Endothelial cell of umbilical vein (primary cell): ENCODE measurements at regions not wholly inside any gene's neighbourhood (a gene's known extent, or its start where the extent isn't known, plus 50 kb on each side); places are given as distances from the start of the nearest gene placed in this dataset.

Source experiments
- BruUV-seq: library from RNA; stranded (reverse); fragments of 400-500 nt; replicated peaks from 2 replicates; lab custom pipeline; 2021; lab: Mats Ljungman, UMichigan
- CTCF ChIA-PET: fragments of 300-600, 350-600 bp; sonication (Branson Sonifier 250); formaldehyde crosslinking; loops from one replicate; lab custom pipeline; 2021; ENCODE audit warnings: antibody characterized with exemption, inconsistent platforms; lab: Charles Lee
- POLR2A ChIA-PET: fragments of 300-600, 350-600 bp; sonication (Branson Sonifier 250); formaldehyde crosslinking; loops from one replicate; lab custom pipeline; 2021; ENCODE audit warnings: antibody characterized with exemption, inconsistent platforms; lab: Charles Lee
- DNase-seq: peaks from one replicate; pipeline ENCODE4 v3.0.0-alpha.2; 2011; ENCODE audit warnings: low read depth, low spot score
- FAIRE-seq: peaks from 2 replicates; lab custom pipeline; 2011; peaks lifted over from hg19 to GRCh38; lab: Jason Lieb, UNC
- H2AFZ ChIP-seq: 2 replicates; pipeline ENCODE4 v1.6.0; 2012; ENCODE audit warnings: low read depth, low read length, control low read depth, inconsistent platforms
- H3K27ac ChIP-seq: 2 replicates; pipeline ENCODE4 v1.5.1; 2011; ENCODE audit warnings: low read depth, mild to moderate bottlenecking, control low read depth, low read length, moderate library complexity; ENCODE audit not compliant: insufficient read depth
- H3K27me3 ChIP-seq, 2 experiments: 2 replicates each; pipeline versions ENCODE4 v1.6.0 to v1.6.1; 2011; ENCODE audit warnings: low read length in 2 of 2, mixed read lengths in 1 of 2; ENCODE audit not compliant: control insufficient read depth in 2 of 2, insufficient read depth in 2 of 2
- H3K36me3 ChIP-seq, 2 experiments: 2 replicates in 1 of 2; 3 replicates in 1 of 2; pipeline ENCODE4 v1.5.1; 2011; ENCODE audit warnings: low read length in 2 of 2, mild to moderate bottlenecking in 1 of 2, moderate library complexity in 1 of 2; ENCODE audit not compliant: control insufficient read depth in 2 of 2, insufficient read depth in 2 of 2; ENCODE audit errors: extremely low read depth in 1 of 2
- H3K4me1 ChIP-seq: 3 replicates; pipeline ENCODE4 v1.5.1; 2011; ENCODE audit warnings: mild to moderate bottlenecking, low read length; ENCODE audit not compliant: control insufficient read depth, insufficient read depth; ENCODE audit errors: extremely low read depth
- H3K4me2 ChIP-seq: 2 replicates; pipeline ENCODE4 v1.6.1; 2011; ENCODE audit warnings: low read length, control low read depth, mixed read lengths; ENCODE audit not compliant: insufficient read depth
- H3K4me3 ChIP-seq, 3 experiments: fragments of 200-600 bp in 1 of 3; sonication (generic), shearing (Covaris generic) in 1 of 3; replicated peaks in 1 of 3; 2 replicates each; pipeline ENCODE4 v1.5.1; 2011 to 2016; ENCODE audit warnings: control low read depth in 3 of 3, low read length in 3 of 3, mild to moderate bottlenecking in 2 of 3, inconsistent platforms in 1 of 3, low read depth in 1 of 3, moderate library complexity in 1 of 3; ENCODE audit not compliant: insufficient read depth in 1 of 3
- H3K79me2 ChIP-seq: 2 replicates; pipeline ENCODE4 v1.6.0; 2012; ENCODE audit warnings: low read length, inconsistent platforms; ENCODE audit not compliant: control insufficient read depth, insufficient read depth
- H3K9ac ChIP-seq: replicated peaks from 2 replicates; pipeline ENCODE3; 2011; ENCODE audit warnings: low read length, control low read depth; ENCODE audit not compliant: insufficient read depth; ENCODE audit errors: extremely low read depth
- H3K9me1 ChIP-seq: replicated peaks from 3 replicates; pipeline ENCODE4 v1.6.0; 2011; ENCODE audit warnings: mild to moderate bottlenecking, low read length; ENCODE audit not compliant: control insufficient read depth, insufficient read depth; ENCODE audit errors: extremely low read depth
- H3K9me3 ChIP-seq: replicated peaks from 2 replicates; pipeline ENCODE4 v1.5.1; 2012; ENCODE audit warnings: low read length, inconsistent platforms; ENCODE audit not compliant: control insufficient read depth, insufficient read depth
- H4K20me1 ChIP-seq: replicated peaks from 2 replicates; pipeline ENCODE3; 2011; ENCODE audit warnings: mild to moderate bottlenecking, low read length; ENCODE audit not compliant: control insufficient read depth, insufficient read depth; ENCODE audit errors: extremely low read depth
- CTCF ChIP-seq, 2 donors: IDR thresholded peaks; 1 replicate in 1 of 2; 2 replicates in 1 of 2; pipeline ENCODE4 v1.5.1; 2011; ENCODE audit warnings: low read length in 2 of 2, mild to moderate bottlenecking in 2 of 2, moderate library complexity in 2 of 2, control low read depth in 1 of 2, inconsistent platforms in 1 of 2, low read depth in 1 of 2; ENCODE audit not compliant: insufficient read depth in 1 of 2; ENCODE audit errors: extremely low read depth in 1 of 2
- EZH2 ChIP-seq: IDR thresholded peaks from 2 replicates; pipeline ENCODE4 v1.6.1; 2012; ENCODE audit warnings: borderline replicate concordance, low read depth, mild to moderate bottlenecking, moderate library complexity, low read length, inconsistent platforms; ENCODE audit not compliant: severe bottlenecking
- FOS ChIP-seq: IDR thresholded peaks from 2 replicates; pipeline ENCODE4 v1.6.1; 2011; ENCODE audit warnings: mild to moderate bottlenecking, low read length, moderate library complexity, borderline replicate concordance; ENCODE audit not compliant: insufficient read depth
- GATA2 ChIP-seq: IDR thresholded peaks from 2 replicates; pipeline ENCODE4 v1.7.0; 2011; ENCODE audit warnings: low read depth, mild to moderate bottlenecking, moderate library complexity, mixed read lengths, low read length; ENCODE audit not compliant: insufficient read length, insufficient read depth
- JUN ChIP-seq: IDR thresholded peaks from 2 replicates; pipeline ENCODE4 v1.6.1; 2011; ENCODE audit warnings: borderline replicate concordance, low read depth; ENCODE audit not compliant: insufficient read length, insufficient read depth
- MAX ChIP-seq: IDR thresholded peaks from 2 replicates; pipeline ENCODE4 v1.6.1; 2011; ENCODE audit not compliant: insufficient read depth, insufficient read length
- MYC ChIP-seq: IDR thresholded peaks from one replicate; pipeline ENCODE4 v1.6.1; 2011; ENCODE audit warnings: mild to moderate bottlenecking, low read depth, low read length
- POLR2A ChIP-seq: IDR thresholded peaks from 2 replicates; pipeline ENCODE4 v1.6.1; 2012; ENCODE audit warnings: low read depth, mild to moderate bottlenecking, control low read depth, low read length
- POLR2AphosphoS5 ChIP-seq: IDR thresholded peaks from 2 replicates; pipeline ENCODE4 v1.6.1; 2012; ENCODE audit warnings: low read depth, mild to moderate bottlenecking, control low read depth, low read length, moderate library complexity; ENCODE audit not compliant: insufficient read depth
- dilution Hi-C: fragments of 300-500 bp; cut with MboI; formaldehyde crosslinking; loops from one replicate; pipeline ENCODE4 v1.15.0; 2019; ENCODE audit warnings: low sequenced_read_pairs; ENCODE audit not compliant: extremely low pct_ligation_motif_present
- intact Hi-C: fragments of 100-400 bp; cut with micrococcal nuclease; formaldehyde crosslinking; loops from one replicate; pipeline ENCODE4 v1.10.0; 2022

DNA sequence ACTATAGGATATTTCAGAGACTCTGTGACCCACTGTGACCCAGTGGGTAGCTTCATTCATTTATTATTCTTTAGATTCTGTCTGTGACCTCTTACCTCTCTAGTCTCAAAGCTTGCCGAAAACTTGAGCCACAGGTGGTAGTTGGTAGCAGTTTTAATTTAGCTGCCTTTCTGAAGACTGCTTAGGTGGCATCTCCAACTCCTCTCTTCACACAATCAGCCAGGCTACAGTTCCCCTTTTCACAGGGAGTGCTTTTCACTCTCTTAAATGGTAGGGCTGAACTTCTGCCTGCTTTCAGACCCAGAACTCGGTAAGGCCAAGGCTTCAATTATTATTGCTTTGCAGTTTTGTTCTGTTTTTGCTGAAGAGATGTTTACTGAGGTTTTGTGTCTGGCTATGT is 349.6 kb downstream of the ARL6IP6 start:
- Histone ChIP-seq H3K79me2 (no peaks in the 10 kb centered on the region), H4K20me1 (no peaks in the 10 kb centered on the region), H3K9me1 (no peaks in the 10 kb centered on the region), H3K4me3 (no peak overlapping the region), H3K27ac (no peak overlapping the region), H3K36me3 (no peaks in the 10 kb centered on the region), H3K4me1 (no peaks in the 10 kb centered on the region), H3K27me3 (no peaks in the 10 kb centered on the region), H3K9ac (no peak overlapping the region), H3K9me3 (peaks cover 2% of the 10 kb centered on the region), H3K4me2 (no peak overlapping the region), H2AFZ (no peak overlapping the region)
- ChIA-PET CTCF (no interaction called here), POLR2A (no interaction called here)
- dilution Hi-C loops = no loop called here
- no TSS peak for BruUV-seq
- TF ChIP-seq CTCF (IDR thresholded peaks at IDR 0.05; ENCODE audit: extremely low read depth in 1 of 2, insufficient read depth in 1 of 2, low read depth in 1 of 2, low read length in 2 of 2) = no peak
- TF ChIP-seq POLR2A = no peak
- TF ChIP-seq GATA2 = no peak
- TF ChIP-seq MYC = no peak
- no peak for DNase-seq
- no peak for FAIRE-seq
- intact Hi-C loops = no loop called here

- Histone ChIP-seq H2AFZ (no peak overlapping the region), H3K27me3 (no peaks in the 10 kb centered on the region), H3K9ac (no peak overlapping the region), H3K4me2 (no peak overlapping the region), H3K9me1 (no peaks in the 10 kb centered on the region), H4K20me1 (no peaks in the 10 kb centered on the region), H3K4me3 (no peak overlapping the region), H3K79me2 (no peaks in the 10 kb centered on the region), H3K36me3 (no peaks in the 10 kb centered on the region), H3K27ac (no peak overlapping the region), H3K9me3 (peaks cover 2% of the 10 kb centered on the region), H3K4me1 (no peaks in the 10 kb centered on the region)
- dilution Hi-C loops (no loop called here), intact Hi-C loops (no loop called here)
- CTCF ChIA-PET = no interaction called here
- FAIRE-seq = no peak
- BruUV-seq = no TSS peak
- DNase-seq = no peak
- TF ChIP-seq POLR2A = no peak
- no peak for TF ChIP-seq EZH2
- no peak for TF ChIP-seq MYC
- TF ChIP-seq GATA2 = no peak
- TF ChIP-seq JUN = no peak
- no peak for TF ChIP-seq CTCF (IDR thresholded peaks at IDR 0.05; ENCODE audit: extremely low read depth in 1 of 2, insufficient read depth in 1 of 2, low read depth in 1 of 2, low read length in 2 of 2)
- TF ChIP-seq MAX = no peak
- TF ChIP-seq FOS = no peak
- TF ChIP-seq POLR2AphosphoS5 = no peak
- POLR2A ChIA-PET = no interaction called here
Measured at GRCh38 chr2:153059338-153060052, 341.1 kb downstream of the ARL6IP6 start.
